Chondrocyte (in vitro differentiated cells): ENCODE measurements at regions not wholly inside any gene's neighbourhood (a gene's known extent, or its start where the extent isn't known, plus 50 kb on each side); places are given as distances from the start of the nearest gene placed in this dataset.

Source experiments
- DNase-seq: peaks from one replicate; pipeline ENCODE4 v3.0.0; 2021; ENCODE audit warnings: mixed read lengths, low spot score
- H3K27ac Mint-ChIP-seq: one replicate; pipeline ENCODE4 v1.8.0; 2021; ENCODE audit warnings: mild to moderate bottlenecking, moderate library complexity, mixed read lengths; ENCODE audit not compliant: unreplicated experiment
- H3K27me3 Mint-ChIP-seq: 2 replicates; pipeline ENCODE4 v1.8.0; 2021; ENCODE audit warnings: low read depth, mixed read lengths
- H3K36me3 Mint-ChIP-seq: 2 replicates; pipeline ENCODE4 v1.8.0; 2021; ENCODE audit warnings: low read depth, mixed read lengths
- H3K4me1 Mint-ChIP-seq: 2 replicates; pipeline ENCODE4 v1.8.0; 2021; ENCODE audit warnings: low read depth, mild to moderate bottlenecking, mixed read lengths
- H3K4me3 Mint-ChIP-seq: one replicate; pipeline ENCODE4 v1.8.0; 2021; ENCODE audit warnings: mild to moderate bottlenecking, moderate library complexity, mixed read lengths; ENCODE audit not compliant: unreplicated experiment
- H3K9me3 Mint-ChIP-seq: 2 replicates; pipeline ENCODE4 v1.8.0; 2021; ENCODE audit warnings: low read depth, mixed read lengths
- TF ChIP-seq, protein P1 (sequence below): fragments of 200-600 bp; sonication (generic); IDR thresholded peaks from 2 replicates; pipeline ENCODE4 v1.5.0; 2021; ENCODE audit warnings: antibody characterized with exemption, mild to moderate bottlenecking, moderate library complexity

- Mint-ChIP-seq H3K27me3 (no peaks in the 10 kb centered on the region), H3K4me3 (no peak overlapping the region), H3K27ac (no peak overlapping the region), H3K36me3 (no peaks in the 10 kb centered on the region), H3K9me3 (no peaks in the 10 kb centered on the region), H3K4me1 (no peaks in the 10 kb centered on the region)
- TF ChIP-seq, protein P1, sequence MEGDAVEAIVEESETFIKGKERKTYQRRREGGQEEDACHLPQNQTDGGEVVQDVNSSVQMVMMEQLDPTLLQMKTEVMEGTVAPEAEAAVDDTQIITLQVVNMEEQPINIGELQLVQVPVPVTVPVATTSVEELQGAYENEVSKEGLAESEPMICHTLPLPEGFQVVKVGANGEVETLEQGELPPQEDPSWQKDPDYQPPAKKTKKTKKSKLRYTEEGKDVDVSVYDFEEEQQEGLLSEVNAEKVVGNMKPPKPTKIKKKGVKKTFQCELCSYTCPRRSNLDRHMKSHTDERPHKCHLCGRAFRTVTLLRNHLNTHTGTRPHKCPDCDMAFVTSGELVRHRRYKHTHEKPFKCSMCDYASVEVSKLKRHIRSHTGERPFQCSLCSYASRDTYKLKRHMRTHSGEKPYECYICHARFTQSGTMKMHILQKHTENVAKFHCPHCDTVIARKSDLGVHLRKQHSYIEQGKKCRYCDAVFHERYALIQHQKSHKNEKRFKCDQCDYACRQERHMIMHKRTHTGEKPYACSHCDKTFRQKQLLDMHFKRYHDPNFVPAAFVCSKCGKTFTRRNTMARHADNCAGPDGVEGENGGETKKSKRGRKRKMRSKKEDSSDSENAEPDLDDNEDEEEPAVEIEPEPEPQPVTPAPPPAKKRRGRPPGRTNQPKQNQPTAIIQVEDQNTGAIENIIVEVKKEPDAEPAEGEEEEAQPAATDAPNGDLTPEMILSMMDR: no peak
- DNase-seq: no peak
Measured at GRCh38 chr3:25114532-25114931, 313.5 kb upstream of the RARB start.

- H3K27ac Mint-ChIP-seq: no peak overlapping the region
- no peaks in the 10 kb centered on the region for H3K36me3 Mint-ChIP-seq
- H3K4me1 Mint-ChIP-seq: no peaks in the 10 kb centered on the region
- H3K4me3 Mint-ChIP-seq: no peak overlapping the region
- TF ChIP-seq, protein P1: no peak
- no peaks in the 10 kb centered on the region for H3K9me3 Mint-ChIP-seq
- no peak for DNase-seq
- H3K27me3 Mint-ChIP-seq: no peaks in the 10 kb centered on the region
Measured at GRCh38 chr3:25117005-25117593, 311.0 kb upstream of the RARB start.

DNA sequence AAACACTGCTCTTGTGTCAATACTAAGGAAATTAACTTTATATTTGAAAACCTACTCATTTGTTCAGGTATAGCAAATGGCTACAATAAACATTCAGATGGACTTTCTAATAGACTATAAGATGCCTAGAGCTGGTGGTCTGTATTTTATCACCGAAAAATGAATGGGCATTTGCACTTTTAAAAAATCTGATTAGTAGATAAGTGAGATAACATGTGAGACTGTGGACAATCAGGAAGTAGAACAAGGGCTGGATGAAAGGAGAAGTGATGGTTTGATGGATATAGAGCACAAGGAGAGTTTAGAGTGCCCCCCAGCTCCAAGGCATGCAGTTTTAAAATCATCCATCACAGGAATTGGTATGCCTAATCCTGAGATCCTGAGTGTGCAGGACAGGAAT, 308.4 kb upstream of the RARB start:
- no peak overlapping the region for H3K4me3 Mint-ChIP-seq
- H3K27ac Mint-ChIP-seq: no peak overlapping the region
- no peaks in the 10 kb centered on the region for H3K4me1 Mint-ChIP-seq
- no peaks in the 10 kb centered on the region for H3K36me3 Mint-ChIP-seq
- H3K27me3 Mint-ChIP-seq: no peaks in the 10 kb centered on the region
- H3K9me3 Mint-ChIP-seq: no peaks in the 10 kb centered on the region
- TF ChIP-seq, protein P1: no peak
- no peak for DNase-seq

DNA sequence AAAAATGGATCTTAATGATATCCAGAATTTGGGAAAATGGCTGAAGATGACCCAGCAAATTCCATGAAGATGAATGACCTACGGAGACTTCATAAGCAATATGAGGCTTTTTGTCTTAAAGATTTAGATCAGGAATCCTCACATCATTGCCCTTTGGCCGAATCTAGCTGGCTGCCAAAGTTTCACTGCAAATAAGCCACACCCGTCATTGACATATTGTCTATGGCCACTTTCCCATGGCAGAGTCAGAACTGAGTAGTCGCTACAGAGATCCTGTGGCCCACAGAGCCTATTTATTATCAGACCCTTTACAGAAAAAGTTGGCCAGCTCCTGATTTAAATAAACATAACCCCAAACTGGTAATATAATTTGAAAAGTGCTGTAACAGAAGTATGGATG, 307.4 kb upstream of the RARB start:
- H3K9me3 Mint-ChIP-seq: no peaks in the 10 kb centered on the region
- no peaks in the 10 kb centered on the region for H3K36me3 Mint-ChIP-seq
- no peak for DNase-seq
- no peaks in the 10 kb centered on the region for H3K4me1 Mint-ChIP-seq
- TF ChIP-seq, protein P1: no peak
- no peaks in the 10 kb centered on the region for H3K27me3 Mint-ChIP-seq
- no peak overlapping the region for H3K27ac Mint-ChIP-seq
- no peak overlapping the region for H3K4me3 Mint-ChIP-seq

DNA sequence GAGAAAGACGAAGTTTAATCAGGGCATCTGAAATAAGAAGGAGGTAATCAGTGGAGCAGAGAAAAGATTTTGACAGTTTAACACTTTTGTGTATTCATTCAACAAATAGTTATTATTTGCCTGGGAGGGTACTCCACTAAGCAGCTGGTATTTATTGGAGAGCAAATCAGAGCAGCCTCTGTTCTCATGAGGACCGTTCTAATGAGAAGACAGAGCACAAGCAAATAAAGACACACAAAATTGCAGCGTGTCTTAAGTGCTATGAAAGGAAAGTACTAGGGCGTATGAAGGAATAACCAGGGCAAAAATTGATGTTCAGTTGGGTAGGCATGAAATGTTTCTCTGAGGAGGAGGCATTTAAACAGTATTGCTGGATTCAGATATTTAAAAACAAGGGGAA, 302.9 kb upstream of the RARB start:
- H3K27ac Mint-ChIP-seq: no peak overlapping the region
- no peak overlapping the region for H3K4me3 Mint-ChIP-seq
- peaks cover 4% of the 10 kb centered on the region for H3K36me3 Mint-ChIP-seq
- no peaks in the 10 kb centered on the region for H3K4me1 Mint-ChIP-seq
- TF ChIP-seq, protein P1: no peak
- no peaks in the 10 kb centered on the region for H3K27me3 Mint-ChIP-seq
- no peak for DNase-seq
- H3K9me3 Mint-ChIP-seq: peaks cover 14% of the 10 kb centered on the region
